HEK293 (cell line): ENCODE measurements at regions not wholly inside any gene's neighbourhood (a gene's known extent, or its start where the extent isn't known, plus 50 kb on each side); places are given as distances from the start of the nearest gene placed in this dataset.

Experiments used
- CTCF ChIA-PET: fragments of 350-600 bp; formaldehyde crosslinking; extraction: SDS; loops from one replicate; lab custom pipeline; 2021; ENCODE audit warnings: antibody characterized with exemption; lab: Yijun Ruan, JAX
- POLR2A ChIA-PET: fragments of 300-600 bp; formaldehyde crosslinking; extraction: SDS; loops from one replicate; lab custom pipeline; 2020; ENCODE audit warnings: antibody characterized with exemption, inconsistent platforms; lab: Yijun Ruan, JAX
- H3K27ac ChIP-seq: fragments of 200-500 bp; sonication (Bioruptor generic); 2 replicates; pipeline ENCODE4 v1.5.1; 2014; ENCODE audit warnings: low read depth, low read length, control low read depth, inconsistent platforms; ENCODE audit errors: extremely low read depth
- H3K36me3 ChIP-seq, 2 experiments: fragments of 200-500 bp in 1 of 2; sonication (Bioruptor generic) in 1 of 2; 1 replicate in 1 of 2; 2 replicates in 1 of 2; pipeline ENCODE4 v1.5.1; 2014 to 2017; ENCODE audit warnings: inconsistent platforms in 2 of 2, low read length in 2 of 2; ENCODE audit not compliant: control insufficient read depth in 2 of 2, insufficient read depth in 1 of 2
- H3K4me1 ChIP-seq: fragments of 200-500 bp; sonication (Bioruptor generic); 2 replicates; pipeline ENCODE4 v1.5.1; 2014; ENCODE audit warnings: mild to moderate bottlenecking, low read length, inconsistent platforms; ENCODE audit not compliant: control insufficient read depth, insufficient read depth
- H3K4me3 ChIP-seq: 2 replicates; pipeline ENCODE4 v1.5.1; 2011; ENCODE audit warnings: low read depth, mild to moderate bottlenecking, control low read depth, low read length, moderate library complexity
- H3K9me3 ChIP-seq: fragments of 200-500 bp; sonication (Bioruptor generic); 2 replicates; pipeline ENCODE4 v1.5.1; 2014; ENCODE audit warnings: low read depth, low read length, inconsistent platforms; ENCODE audit not compliant: control insufficient read depth, insufficient read depth
- ATF2 ChIP-seq: fragments of 450-650 bp; formaldehyde crosslinking; IDR thresholded peaks from 2 replicates; pipeline ENCODE4 v1.5.1; 2016; ENCODE audit warnings: missing biosample characterization, missing genetic modification characterization, low read depth
- EGR2 ChIP-seq: fragments of 450-650 bp; formaldehyde crosslinking; IDR thresholded peaks from 2 replicates; pipeline ENCODE4 v1.5.1; 2016; ENCODE audit warnings: low read depth, missing biosample characterization, missing genetic modification characterization
- PRDM10 ChIP-seq: fragments of 450-650 bp; formaldehyde crosslinking; IDR thresholded peaks from 2 replicates; pipeline ENCODE4 v1.5.1; 2016; ENCODE audit warnings: missing biosample characterization, missing genetic modification characterization
- PRDM6 ChIP-seq: fragments of 450-650 bp; formaldehyde crosslinking; IDR thresholded peaks from 2 replicates; pipeline ENCODE4 v1.5.1; 2017; ENCODE audit warnings: missing biosample characterization, missing genetic modification characterization
- ZFHX2 ChIP-seq: fragments of 450-650 bp; formaldehyde crosslinking; conservative IDR thresholded peaks from 2 replicates; pipeline ENCODE4 v1.5.1; 2016; ENCODE audit warnings: missing biosample characterization, missing genetic modification characterization
- ZFP3 ChIP-seq: fragments of 450-650 bp; formaldehyde crosslinking; IDR thresholded peaks from 2 replicates; pipeline ENCODE4 v1.5.1; 2016; ENCODE audit warnings: low read depth, missing biosample characterization, missing genetic modification characterization
- ZNF266 ChIP-seq: fragments of 450-650 bp; formaldehyde crosslinking; IDR thresholded peaks from 2 replicates; pipeline ENCODE4 v1.5.1; 2016; ENCODE audit warnings: missing biosample characterization, missing genetic modification characterization, low read depth
- ZNF560 ChIP-seq: fragments of 450-650 bp; formaldehyde crosslinking; IDR thresholded peaks from 2 replicates; pipeline ENCODE4 v1.5.1; 2017; ENCODE audit warnings: missing biosample characterization, missing genetic modification characterization, borderline replicate concordance
- ZNF654 ChIP-seq: fragments of 450-650 bp; formaldehyde crosslinking; IDR thresholded peaks from 2 replicates; pipeline ENCODE4 v1.5.1; 2016; ENCODE audit warnings: low read depth, missing biosample characterization, missing genetic modification characterization
- ZSCAN30 ChIP-seq: fragments of 450-650 bp; IDR thresholded peaks from 2 replicates; pipeline ENCODE4 v1.5.1; 2018; ENCODE audit warnings: missing biosample characterization, mild to moderate bottlenecking, missing genetic modification characterization, moderate library complexity

- TF ChIP-seq ZNF654 (no peak), ATF2 (peak; percentile 66)
- H3K9me3 ChIP-seq, result no peaks in the 10 kb centered on the region
- H3K4me3 ChIP-seq, result no peak overlapping the region
- no peaks in the 10 kb centered on the region for H3K4me1 ChIP-seq
- ChIA-PET CTCF (interaction anchor here (0.6 to 1.1 kb wide), 3 partner anchors 52 to 323 kb away, joined by 3 read pairs; no protein-coding TSS in a partner anchor), POLR2A (no interaction called here)
- no peaks in the 10 kb centered on the region for H3K36me3 ChIP-seq
- H3K27ac ChIP-seq, result no peak overlapping the region
These were observed 428.4 kb upstream of the GOLIM4 start for GRCh38 chr3:168524129-168524528.

- no peak overlapping the region for H3K27ac ChIP-seq
- H3K36me3 ChIP-seq, result no peaks in the 10 kb centered on the region
- no peak overlapping the region for H3K4me3 ChIP-seq
- ChIA-PET CTCF (interaction anchor here (0.6 to 1.6 kb wide), 4 partner anchors 103 to 329 kb away, joined by 3 to 7 read pairs (median 4); no protein-coding TSS in a partner anchor), POLR2A (no interaction called here)
- no peaks in the 10 kb centered on the region for H3K9me3 ChIP-seq
- H3K4me1 ChIP-seq, result no peaks in the 10 kb centered on the region
- TF ChIP-seq ZFHX2 (tag by site-specific recombination) (peak; percentile 32; the same call in 1 of the 2 replicates), EGR2 (tag by site-specific recombination) (peak; percentile 45), ZFP3 (tag by site-specific recombination) (no peak), ZSCAN30 (tag by site-specific recombination) (no peak)
These were observed 421.7 kb upstream of the GOLIM4 start for GRCh38 chr3:168517249-168518071.

GRCh38 chr3:168514252-168514651, 418.5 kb upstream of the GOLIM4 start:
- Histone ChIP-seq H3K9me3 (no peaks in the 10 kb centered on the region), H3K4me1 (no peaks in the 10 kb centered on the region), H3K27ac (no peak overlapping the region), H3K36me3 (no peaks in the 10 kb centered on the region), H3K4me3 (no peak overlapping the region)
- TF ChIP-seq ZNF266 (tag by site-specific recombination) (no peak), PRDM6 (tag by site-specific recombination) (no peak), PRDM10 (no peak), ZNF560 (tag by site-specific recombination) (no peak)
- POLR2A ChIA-PET, result no interaction called here
- CTCF ChIA-PET, result interaction anchor here (1.5 kb wide), 1 partner anchor 333 kb away, joined by 6 read pairs; no protein-coding TSS in a partner anchor
